IMR-90 (cell line): ENCODE measurements at regions not wholly inside any gene's neighbourhood (a gene's known extent, or its start where the extent isn't known, plus 50 kb on each side); places are given as distances from the start of the nearest gene placed in this dataset.

ENCODE experiments used
- BHLHE40 ChIP-seq: fragments of 150-350 bp; IDR thresholded peaks from 2 replicates; pipeline ENCODE4 v1.6.1; 2016; ENCODE audit warnings: mild to moderate bottlenecking, low read depth, low read length
- CEBPB ChIP-seq: IDR thresholded peaks from 2 replicates; pipeline ENCODE4 v1.6.1; 2012; ENCODE audit warnings: low read depth, low read length, improper control_type of control experiment
- CHD1 ChIP-seq: IDR thresholded peaks from 2 replicates; pipeline ENCODE4 v1.6.1; 2012; ENCODE audit warnings: low read depth, low read length, improper control_type of control experiment
- ELK1 ChIP-seq: fragments of 150-350 bp; IDR thresholded peaks from 2 replicates; pipeline ENCODE4 v1.6.1; 2016; ENCODE audit warnings: low read depth, mild to moderate bottlenecking, low read length, moderate library complexity, borderline replicate concordance
- FOS ChIP-seq: fragments of 150-350 bp; IDR thresholded peaks from 2 replicates; pipeline ENCODE4 v1.6.1; 2016; ENCODE audit warnings: low read depth, low read length
- MAFK ChIP-seq: IDR thresholded peaks from 2 replicates; pipeline ENCODE4 v1.6.1; 2012; ENCODE audit warnings: low read depth, low read length, improper control_type of control experiment
- MAZ ChIP-seq: IDR thresholded peaks from 2 replicates; pipeline ENCODE4 v1.6.1; 2012; ENCODE audit warnings: low read depth, mild to moderate bottlenecking, low read length, improper control_type of control experiment, moderate library complexity, borderline replicate concordance
- POLR2A ChIP-seq: IDR thresholded peaks from 2 replicates; pipeline ENCODE4 v1.6.1; 2012; ENCODE audit warnings: mild to moderate bottlenecking, low read depth, low read length
- RCOR1 ChIP-seq: IDR thresholded peaks from 2 replicates; pipeline ENCODE4 v1.6.1; 2012; ENCODE audit warnings: mild to moderate bottlenecking, low read length, improper control_type of control experiment; ENCODE audit not compliant: insufficient replicate concordance
- RFX5 ChIP-seq: IDR thresholded peaks from 2 replicates; pipeline ENCODE4 v1.8.0; 2012; ENCODE audit warnings: low read depth, mild to moderate bottlenecking, low read length, moderate library complexity
- SMC3 ChIP-seq: fragments of 150-350 bp; IDR thresholded peaks from 2 replicates; pipeline ENCODE4 v1.6.1; 2016; ENCODE audit warnings: low read depth, mild to moderate bottlenecking, antibody characterized with exemption, low read length, moderate library complexity
- USF2 ChIP-seq: fragments of 150-350 bp; IDR thresholded peaks from 2 replicates; pipeline ENCODE4 v1.6.1; 2017; ENCODE audit warnings: mild to moderate bottlenecking, antibody characterized with exemption, low read length, low read depth
- TF ChIP-seq, protein P1 (sequence below): conservative IDR thresholded peaks from 2 replicates; pipeline ENCODE4 v1.5.1; 2012; ENCODE audit warnings: mild to moderate bottlenecking, low read depth, low read length, improper control_type of control experiment

DNA sequence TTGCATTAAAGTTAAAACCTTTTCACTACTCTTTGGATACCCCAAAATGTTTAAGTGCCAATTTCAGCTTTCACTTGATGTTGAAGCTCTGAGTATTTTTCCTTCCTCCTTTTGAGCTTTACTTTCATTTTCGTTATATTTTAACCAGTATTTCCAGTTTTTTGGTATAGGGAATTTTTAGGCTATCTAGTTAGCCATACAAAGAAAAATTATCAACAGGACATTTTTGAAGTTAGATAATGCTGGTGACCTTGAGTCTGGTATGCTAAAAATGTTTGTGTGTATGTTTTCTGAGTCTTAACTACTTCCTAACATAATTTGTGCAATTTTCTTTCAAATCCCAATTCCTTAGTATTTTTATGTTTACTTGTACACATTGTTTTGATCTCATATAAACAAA, 284.8 kb downstream of the OTOL1 start:
- TF ChIP-seq POLR2A: no peak
- TF ChIP-seq, protein P1, sequence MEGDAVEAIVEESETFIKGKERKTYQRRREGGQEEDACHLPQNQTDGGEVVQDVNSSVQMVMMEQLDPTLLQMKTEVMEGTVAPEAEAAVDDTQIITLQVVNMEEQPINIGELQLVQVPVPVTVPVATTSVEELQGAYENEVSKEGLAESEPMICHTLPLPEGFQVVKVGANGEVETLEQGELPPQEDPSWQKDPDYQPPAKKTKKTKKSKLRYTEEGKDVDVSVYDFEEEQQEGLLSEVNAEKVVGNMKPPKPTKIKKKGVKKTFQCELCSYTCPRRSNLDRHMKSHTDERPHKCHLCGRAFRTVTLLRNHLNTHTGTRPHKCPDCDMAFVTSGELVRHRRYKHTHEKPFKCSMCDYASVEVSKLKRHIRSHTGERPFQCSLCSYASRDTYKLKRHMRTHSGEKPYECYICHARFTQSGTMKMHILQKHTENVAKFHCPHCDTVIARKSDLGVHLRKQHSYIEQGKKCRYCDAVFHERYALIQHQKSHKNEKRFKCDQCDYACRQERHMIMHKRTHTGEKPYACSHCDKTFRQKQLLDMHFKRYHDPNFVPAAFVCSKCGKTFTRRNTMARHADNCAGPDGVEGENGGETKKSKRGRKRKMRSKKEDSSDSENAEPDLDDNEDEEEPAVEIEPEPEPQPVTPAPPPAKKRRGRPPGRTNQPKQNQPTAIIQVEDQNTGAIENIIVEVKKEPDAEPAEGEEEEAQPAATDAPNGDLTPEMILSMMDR: no peak
- TF ChIP-seq RFX5: no peak
- TF ChIP-seq ELK1: no peak
- no peak for TF ChIP-seq SMC3
- TF ChIP-seq USF2: no peak
- TF ChIP-seq CHD1: no peak
- no peak for TF ChIP-seq MAFK
- TF ChIP-seq CEBPB: no peak
- no peak for TF ChIP-seq MAZ
- no peak for TF ChIP-seq RCOR1
- TF ChIP-seq FOS: no peak
- TF ChIP-seq BHLHE40: no peak
